ENCODE measurements at regions not wholly inside any gene's neighbourhood (a gene's known extent, or its start where the extent isn't known, plus 50 kb on each side); places are given as distances from the start of the nearest gene placed in this dataset.

DNA sequence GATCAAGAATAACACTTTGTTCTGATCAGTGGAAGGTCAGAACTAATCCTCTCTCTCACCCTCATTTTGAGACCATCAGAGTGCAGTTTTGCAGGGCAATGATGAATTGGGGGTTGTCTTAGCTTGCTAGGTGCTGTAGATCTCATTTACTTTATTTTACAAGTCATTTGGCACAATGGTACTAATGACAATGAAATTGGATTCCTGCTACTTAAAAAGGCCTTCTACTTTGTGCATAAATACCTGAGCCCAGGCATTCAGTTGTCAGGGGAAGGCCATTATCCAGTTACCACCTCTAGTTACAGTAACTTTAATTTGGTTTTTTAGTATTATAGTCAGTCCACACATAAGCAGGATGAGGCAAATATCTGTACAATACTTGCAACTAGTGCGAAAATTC, 240.0 kb downstream of the HDGFL1 start:
- TF ChIP-seq EZH2 (IDR thresholded peaks at IDR 0.05) (no peak), EZH2phosphoT487 (IDR thresholded peaks at IDR 0.05) (no peak)
- TF ChIP-seq, protein P1, sequence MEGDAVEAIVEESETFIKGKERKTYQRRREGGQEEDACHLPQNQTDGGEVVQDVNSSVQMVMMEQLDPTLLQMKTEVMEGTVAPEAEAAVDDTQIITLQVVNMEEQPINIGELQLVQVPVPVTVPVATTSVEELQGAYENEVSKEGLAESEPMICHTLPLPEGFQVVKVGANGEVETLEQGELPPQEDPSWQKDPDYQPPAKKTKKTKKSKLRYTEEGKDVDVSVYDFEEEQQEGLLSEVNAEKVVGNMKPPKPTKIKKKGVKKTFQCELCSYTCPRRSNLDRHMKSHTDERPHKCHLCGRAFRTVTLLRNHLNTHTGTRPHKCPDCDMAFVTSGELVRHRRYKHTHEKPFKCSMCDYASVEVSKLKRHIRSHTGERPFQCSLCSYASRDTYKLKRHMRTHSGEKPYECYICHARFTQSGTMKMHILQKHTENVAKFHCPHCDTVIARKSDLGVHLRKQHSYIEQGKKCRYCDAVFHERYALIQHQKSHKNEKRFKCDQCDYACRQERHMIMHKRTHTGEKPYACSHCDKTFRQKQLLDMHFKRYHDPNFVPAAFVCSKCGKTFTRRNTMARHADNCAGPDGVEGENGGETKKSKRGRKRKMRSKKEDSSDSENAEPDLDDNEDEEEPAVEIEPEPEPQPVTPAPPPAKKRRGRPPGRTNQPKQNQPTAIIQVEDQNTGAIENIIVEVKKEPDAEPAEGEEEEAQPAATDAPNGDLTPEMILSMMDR (IDR thresholded peaks at IDR 0.05) = no peak

Measured in neural progenitor cell (in vitro differentiated cells).